Dermis microvascular lymphatic vessel endothelial cell (primary cell): ENCODE measurements at regions not wholly inside any gene's neighbourhood (a gene's known extent, or its start where the extent isn't known, plus 50 kb on each side); places are given as distances from the start of the nearest gene placed in this dataset.
A peak's percentile ranks its signal among the peaks of the same experiment; 100 is the strongest.

ENCODE experiments used
- DNase-seq, 2 donors: peaks; one replicate each; pipeline versions ENCODE4 v3.0.0 to v3.0.0-alpha.2; 2010; ENCODE audit warnings: low read depth in 2 of 2

GRCh38 chr1:221851336-221851735 is 109.4 kb upstream of the DUSP10 start:
- no peak for DNase-seq

DNA sequence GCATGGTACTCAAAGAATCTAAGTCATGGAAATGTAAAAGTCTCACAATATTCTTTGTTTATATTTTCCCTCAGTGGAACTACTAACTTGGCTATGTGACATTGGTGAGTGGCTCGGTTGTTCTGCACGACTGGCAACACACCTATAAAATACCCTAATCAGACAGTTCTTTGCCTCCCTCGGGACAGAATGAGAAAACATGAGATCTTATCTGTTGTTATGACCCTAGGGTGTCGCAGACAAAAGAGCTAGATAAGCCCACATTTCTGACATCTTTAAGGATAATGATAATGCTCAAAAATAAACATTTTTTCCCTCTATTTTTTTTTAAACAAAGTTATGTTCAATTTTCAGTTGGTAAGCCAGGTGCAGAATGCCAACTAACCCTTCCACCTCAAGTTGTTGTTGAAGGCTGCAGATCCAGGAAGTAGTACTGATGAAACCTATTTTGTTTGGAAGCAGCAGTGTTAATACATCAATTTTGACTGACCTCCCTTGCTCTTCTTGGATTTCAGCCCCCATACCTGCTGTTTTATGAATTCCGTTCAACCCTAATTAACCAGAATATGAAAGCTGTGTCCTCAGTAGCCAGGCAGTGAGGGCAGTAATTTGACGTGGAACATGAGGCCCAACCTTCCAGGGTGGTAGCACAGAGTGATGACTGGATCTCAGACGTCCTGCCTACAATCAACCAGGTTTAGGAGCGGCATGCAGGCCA is 108.7 kb upstream of the DUSP10 start:
- no peak for DNase-seq

DNA sequence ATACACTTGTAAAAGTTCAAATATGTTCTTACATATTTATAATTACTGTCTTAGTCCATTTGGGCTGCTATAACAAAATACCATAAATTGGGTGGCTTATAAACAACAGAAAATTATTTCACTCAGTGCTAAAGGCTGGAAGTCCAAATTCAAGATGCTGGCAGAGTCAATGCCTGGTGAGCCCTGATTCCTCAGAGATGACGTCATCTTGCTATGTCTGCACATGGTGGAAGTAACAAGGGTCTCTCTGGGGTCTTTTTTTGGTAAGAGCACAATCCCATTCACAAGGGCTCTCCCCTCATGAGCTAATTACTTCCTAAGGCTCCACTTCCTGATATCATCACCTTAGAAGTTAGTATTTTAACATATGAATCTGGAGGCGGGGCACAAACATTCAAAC is 108.0 kb upstream of the DUSP10 start:
- DNase-seq = no peak

DNA sequence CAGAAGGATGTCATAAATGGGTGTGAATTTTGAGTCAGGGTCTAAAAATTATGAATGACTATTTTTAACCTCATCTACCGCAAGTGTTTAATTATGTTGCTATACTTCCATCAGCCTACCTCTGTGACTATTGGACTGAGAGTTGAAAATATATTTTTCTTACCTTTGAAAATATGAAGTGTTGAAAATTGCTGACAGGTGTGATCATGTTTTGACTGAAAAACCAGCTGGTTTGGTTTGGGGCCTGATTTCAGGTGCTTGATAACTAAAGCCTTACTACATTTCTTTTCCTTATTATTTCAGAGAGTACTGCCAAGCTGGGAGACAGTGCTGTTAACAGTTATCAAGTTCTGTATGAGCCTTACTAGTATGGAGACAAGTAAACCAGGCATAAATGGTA is 107.2 kb upstream of the DUSP10 start:
- no peak for DNase-seq

DNA sequence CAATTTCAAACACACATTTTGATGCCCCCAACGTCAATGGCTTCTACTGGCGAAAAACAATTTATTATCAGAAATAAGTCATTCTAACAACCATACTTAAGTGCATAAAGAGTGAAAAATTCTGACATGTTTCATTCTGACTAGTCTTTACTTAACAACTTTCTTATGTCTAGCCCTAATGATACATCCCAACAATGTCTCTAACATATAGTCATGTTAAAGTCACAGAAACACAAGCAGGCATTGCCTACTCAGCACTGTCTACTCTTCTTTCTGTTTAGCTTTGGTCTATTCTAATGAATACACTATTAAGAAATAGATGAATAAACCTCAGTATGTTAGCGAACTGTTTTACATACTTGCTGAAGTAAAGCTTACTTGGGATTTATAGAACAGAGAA is 105.8 kb upstream of the DUSP10 start:
- no peak for DNase-seq

- peak in 1 of 2 donors; percentile 53 for DNase-seq
Measured at GRCh38 chr1:221845650-221846371, 103.9 kb upstream of the DUSP10 start.

GRCh38 chr1:221841983-221842335 is 100.1 kb upstream of the DUSP10 start:
- DNase-seq = no peak

DNA sequence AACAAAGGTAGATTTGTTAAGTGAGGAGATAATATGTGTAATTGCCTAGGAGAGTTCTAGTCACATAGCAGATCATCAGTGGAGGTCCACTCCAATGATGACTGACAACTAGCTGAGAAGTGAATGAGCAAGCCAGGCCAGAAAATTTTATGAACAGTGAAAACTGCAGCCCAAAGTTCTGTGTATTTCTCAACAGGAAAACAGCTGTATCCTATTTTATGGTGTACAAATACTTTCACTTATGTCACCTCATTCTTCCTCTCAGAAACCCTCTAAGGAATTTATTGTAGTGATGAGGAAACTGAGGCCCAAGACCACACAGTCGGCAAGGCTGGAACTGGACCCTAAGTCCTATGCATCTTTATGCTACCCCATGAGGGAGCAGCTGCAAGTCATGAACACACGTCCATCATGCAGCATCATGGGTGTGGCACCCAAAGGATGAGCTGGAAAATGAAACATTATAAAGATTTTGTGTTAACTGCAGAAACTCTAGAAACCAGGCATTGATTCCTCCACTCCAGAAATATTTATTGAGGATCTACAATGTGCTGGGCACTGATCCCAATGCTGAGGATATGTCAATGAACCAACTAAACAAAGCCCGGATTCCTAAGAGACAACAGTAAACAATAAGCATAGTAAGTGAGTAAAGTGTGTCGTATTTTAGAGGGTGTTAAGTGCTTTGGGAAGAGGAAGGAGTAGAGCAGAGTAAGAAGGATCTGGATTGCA is 99.5 kb upstream of the DUSP10 start:
- DNase-seq = peak in 1 of 2 donors; percentile 49

DNA sequence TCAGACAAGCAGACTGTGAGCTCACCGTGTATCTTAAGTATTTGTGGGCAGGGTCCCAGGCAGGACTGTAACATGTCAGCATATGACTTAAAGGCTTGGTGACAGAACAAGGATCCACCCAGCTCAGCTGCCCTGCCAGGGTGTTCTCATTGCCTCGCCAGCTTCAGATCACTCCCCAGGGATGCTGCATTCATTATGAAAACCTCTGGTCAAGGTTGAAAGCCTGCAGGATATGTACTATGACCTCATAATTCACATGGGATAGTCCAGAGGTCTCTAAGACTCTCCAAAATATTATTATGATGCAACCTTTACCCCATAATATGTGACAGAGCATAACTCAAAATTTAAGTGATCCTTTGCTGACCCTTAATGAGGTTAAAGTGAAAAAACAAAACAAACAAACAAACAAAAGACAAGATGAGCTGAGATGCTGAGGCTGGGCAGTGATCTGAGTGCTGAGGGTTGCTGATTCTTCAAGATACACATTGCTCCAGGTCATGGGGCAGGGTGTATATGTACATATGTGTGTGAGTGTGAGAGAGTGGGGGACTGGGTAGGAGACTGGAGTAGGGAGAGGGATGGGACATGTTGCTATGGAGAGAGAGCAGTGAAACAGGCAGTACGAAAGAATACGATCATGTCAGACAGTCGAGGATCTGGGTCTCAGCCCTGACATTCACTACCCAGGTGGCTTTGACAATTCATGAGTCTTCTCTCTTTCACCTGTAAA is 98.8 kb upstream of the DUSP10 start:
- no peak for DNase-seq

DNA sequence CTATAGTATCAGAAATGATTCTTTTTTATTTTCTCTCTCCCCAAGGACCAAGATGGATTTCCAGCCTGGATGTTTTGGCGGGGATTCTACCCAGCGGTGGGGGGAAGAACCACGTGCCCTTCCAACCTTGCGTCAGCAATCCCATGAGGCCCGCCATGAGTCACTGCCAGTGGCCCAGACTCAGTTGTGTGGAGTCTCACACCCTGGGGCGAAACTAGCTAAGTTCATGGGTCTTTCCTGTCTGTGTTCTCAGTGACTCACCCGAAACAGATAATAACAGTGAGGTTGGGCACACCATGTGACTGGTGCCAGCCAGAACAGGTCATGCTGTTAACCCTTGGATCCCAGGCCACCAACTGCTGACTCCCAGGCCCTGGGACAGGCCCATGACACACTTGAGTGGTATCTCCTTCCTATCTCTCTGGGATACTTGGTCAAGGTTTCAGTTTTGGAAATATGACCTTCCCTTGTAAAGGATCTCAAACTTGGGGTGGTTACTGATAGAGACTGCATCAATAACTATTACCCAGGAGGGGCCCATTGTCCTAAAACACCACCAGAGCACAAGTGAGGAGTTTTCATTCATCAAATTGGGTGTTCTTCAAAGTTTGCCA is 98.0 kb upstream of the DUSP10 start:
- DNase-seq = peak in 1 of 2 donors; percentile 87

DNA sequence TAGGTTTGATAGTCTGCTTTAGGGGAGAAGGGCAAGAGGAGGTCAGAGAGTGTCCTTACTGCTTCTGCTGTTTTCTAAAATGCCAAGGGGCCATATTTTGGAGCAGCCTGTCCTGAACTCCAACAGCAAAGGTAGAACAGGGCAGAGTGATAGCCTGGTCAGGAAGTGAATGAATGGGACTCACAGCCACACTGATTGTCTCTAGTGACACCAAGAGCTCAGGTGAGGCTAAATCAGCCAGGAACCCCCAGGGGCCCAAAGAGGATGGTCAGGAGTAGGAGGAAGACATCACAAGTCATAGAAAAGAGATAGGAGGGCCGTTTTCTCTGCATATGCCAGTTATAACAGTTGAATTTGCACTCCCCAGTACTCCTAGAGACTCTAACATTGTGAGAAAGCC is 97.4 kb upstream of the DUSP10 start:
- no peak for DNase-seq

- no peak for DNase-seq
Measured at GRCh38 chr1:221837896-221838295, 96.0 kb upstream of the DUSP10 start.

- no peak for DNase-seq
Measured at GRCh38 chr1:221834698-221835513, 93.0 kb upstream of the DUSP10 start.

GRCh38 chr1:221832617-221833016 is 90.7 kb upstream of the DUSP10 start:
- DNase-seq = peak; percentile 63 to 94

DNA sequence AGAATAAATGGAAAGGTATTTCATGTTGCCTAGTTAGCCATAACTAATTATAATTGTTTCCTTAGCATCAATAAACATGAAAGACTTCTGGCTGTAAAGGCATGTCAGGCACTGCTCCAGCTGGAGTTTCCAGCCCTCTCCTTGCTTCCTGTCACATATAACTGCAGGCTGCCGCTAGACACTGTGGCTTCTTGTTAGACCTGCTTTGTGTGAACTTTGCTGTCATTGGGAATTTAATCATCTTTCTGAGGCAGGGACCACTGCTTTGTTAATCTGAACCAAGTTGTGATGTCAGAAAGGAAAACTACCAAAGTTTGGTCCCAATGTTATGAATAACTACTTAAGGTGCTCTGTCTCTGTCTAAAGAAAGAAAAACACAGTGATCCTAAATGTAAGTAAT is 90.3 kb upstream of the DUSP10 start:
- DNase-seq = peak in 1 of 2 donors; percentile 77

DNA sequence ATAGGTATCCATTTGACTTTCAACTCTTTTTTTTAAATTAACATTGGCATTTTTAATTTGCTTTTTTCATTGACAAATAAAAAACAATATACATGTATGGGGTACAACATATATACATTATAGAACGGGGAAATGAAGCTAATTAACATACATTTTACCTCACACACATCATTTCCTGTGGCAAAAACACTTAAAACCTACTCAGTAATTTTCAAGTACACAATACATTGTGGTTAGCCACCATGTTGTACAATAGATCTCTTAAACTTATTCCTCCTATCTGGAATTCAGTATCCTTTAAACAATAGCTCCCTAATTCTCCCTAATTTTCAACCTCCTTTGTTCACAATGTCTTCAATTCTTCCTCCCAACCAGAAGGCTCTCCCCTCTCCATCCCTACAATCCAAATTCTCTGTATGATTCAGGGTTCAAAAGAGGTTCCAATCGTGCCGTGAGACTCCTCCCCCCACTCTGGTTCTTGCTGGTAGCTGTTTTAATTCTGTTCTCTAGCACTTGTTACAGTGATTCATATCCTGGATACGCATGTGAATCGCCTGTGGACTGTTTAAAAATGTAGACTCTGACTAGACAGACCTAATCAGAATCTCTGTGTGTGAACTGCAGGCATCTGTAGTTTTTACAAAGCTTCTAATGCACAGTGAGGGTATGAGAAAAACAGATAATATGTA is 87.6 kb upstream of the DUSP10 start:
- DNase-seq = peak; percentile 87 to 96

DNA sequence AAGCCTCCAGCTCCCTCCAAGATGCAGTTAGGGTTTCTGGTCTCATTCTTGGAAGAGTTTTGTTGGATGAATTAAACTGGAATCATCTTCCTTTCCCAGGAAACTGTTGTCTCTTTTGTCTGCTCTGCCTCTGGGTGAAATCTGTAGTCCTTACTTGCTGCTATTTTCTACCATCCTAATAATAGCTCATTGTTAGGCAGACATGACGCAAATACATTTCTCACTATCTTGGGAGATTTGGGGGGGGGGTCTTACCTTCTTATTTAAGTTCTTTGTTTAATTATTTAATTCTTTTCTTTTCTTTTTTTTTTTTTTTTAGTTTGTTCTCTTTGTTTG is 85.4 kb upstream of the DUSP10 start:
- peak in 1 of 2 donors; percentile 31 for DNase-seq

DNA sequence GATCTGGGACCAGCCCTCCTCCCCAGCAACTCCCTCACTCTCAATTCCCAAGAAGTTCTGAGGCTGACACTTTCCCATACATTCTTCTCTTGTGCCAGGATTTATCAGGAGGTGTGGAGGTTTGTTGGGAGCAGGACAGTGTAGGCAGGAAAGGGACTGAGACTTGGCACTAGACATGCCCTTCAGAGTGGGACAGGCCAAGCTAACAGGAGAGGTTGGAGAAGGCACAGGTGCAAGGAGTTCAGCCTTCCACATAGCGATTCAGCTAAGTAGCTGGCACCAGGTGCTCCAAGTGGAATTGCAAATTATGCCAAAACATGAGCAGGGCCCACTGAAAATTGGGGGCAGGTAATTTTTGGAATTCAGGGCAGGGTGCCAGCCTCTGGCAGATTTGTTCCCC is 83.0 kb upstream of the DUSP10 start:
- DNase-seq = no peak

GRCh38 chr1:221824025-221824424 is 82.1 kb upstream of the DUSP10 start:
- DNase-seq = peak; percentile 94 to 99

DNA sequence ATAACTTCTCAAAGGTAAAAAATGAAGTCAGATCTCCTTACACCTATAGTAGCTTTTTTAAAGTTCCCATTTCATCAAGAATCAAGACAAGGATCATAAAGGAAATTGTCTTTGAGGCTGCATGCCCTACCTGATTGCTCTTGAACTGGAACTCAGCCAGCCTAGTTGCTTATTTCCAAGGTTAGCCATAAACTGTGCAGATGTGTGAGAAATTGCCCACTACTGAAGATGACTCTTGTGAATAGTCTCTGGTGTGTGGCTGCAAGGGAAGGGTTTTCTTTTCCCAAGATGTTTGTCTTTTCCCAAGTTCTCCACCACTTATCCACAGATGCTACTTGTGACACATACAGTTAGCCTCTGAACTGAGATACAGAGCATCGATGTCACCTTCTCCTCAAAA is 81.7 kb upstream of the DUSP10 start:
- no peak for DNase-seq
